Sigmoid colon (tissue), 4 donors: ENCODE measurements at regions not wholly inside any gene's neighbourhood (a gene's known extent, or its start where the extent isn't known, plus 50 kb on each side); places are given as distances from the start of the nearest gene placed in this dataset.

Experiments
- CTCF ChIP-seq, 4 experiments: fragments of 450-650 bp in 3 of 4; fragments of 200-600 bp in 1 of 4; IDR thresholded peaks; one replicate each; pipeline ENCODE4 v1.5.1; 2016 to 2019; ENCODE audit warnings: antibody characterized with exemption in 4 of 4, mild to moderate bottlenecking in 3 of 4, moderate library complexity in 2 of 4
- EP300 ChIP-seq, 4 donors: sonication (generic); formaldehyde crosslinking; IDR thresholded peaks; one replicate each; pipeline ENCODE4 v1.6.1; 2017; ENCODE audit warnings: antibody characterized with exemption in 4 of 4
- POLR2A ChIP-seq, 2 donors: fragments of 450-650 bp; IDR thresholded peaks; one replicate each; pipeline ENCODE4 v1.6.1; 2016; ENCODE audit warnings: antibody characterized with exemption in 2 of 2, mild to moderate bottlenecking in 2 of 2, moderate library complexity in 2 of 2
- POLR2AphosphoS5 ChIP-seq, 4 donors: sonication (generic); formaldehyde crosslinking; IDR thresholded peaks; one replicate each; pipeline ENCODE4 v1.6.1; 2017; ENCODE audit warnings: antibody characterized with exemption in 4 of 4

GRCh38 chr13:40486518-40487163 is 179.8 kb downstream of the FOXO1 start:
- TF ChIP-seq CTCF (IDR thresholded peaks at IDR 0.05) (no peak), POLR2A (IDR thresholded peaks at IDR 0.05) (no peak), POLR2AphosphoS5 (IDR thresholded peaks at IDR 0.05) (no peak), EP300 (IDR thresholded peaks at IDR 0.05) (no peak)
